Natural killer cell treated with Interleukin-12 subunit alpha and Interleukin-12 subunit beta and Interleukin-15 and Interleukin-18, amount 100 ng/mL, for 72 hours (primary cell): ENCODE measurements at regions not wholly inside any gene's neighbourhood (a gene's known extent, or its start where the extent isn't known, plus 50 kb on each side); places are given as distances from the start of the nearest gene placed in this dataset.
A peak's percentile ranks its signal among the peaks of the same experiment; 100 is the strongest.

Experiments
- ATAC-seq, 2 donors: fragments of 150-1000 bp; cut with Tn5 transposase in 1 of 2; sonication (Bioruptor Pico), chemical (Tn5 transposase) in 1 of 2; 2 replicates each; pipeline ENCODE4 v1.10.0; 2021
- DNase-seq: peaks from one replicate; pipeline ENCODE4 v3.0.0; 2022; ENCODE audit warnings: low spot score
- H3K27ac Mint-ChIP-seq, 2 donors: 1 replicate in 1 of 2; 2 replicates in 1 of 2; pipeline ENCODE4 v1.8.0; 2022; ENCODE audit warnings: mixed read lengths in 2 of 2, mild to moderate bottlenecking in 1 of 2, moderate library complexity in 1 of 2
- H3K27me3 Mint-ChIP-seq, 2 donors: 1 replicate in 1 of 2; 2 replicates in 1 of 2; pipeline ENCODE4 v1.8.0; 2022; ENCODE audit warnings: mixed read lengths in 2 of 2
- H3K36me3 Mint-ChIP-seq: one replicate; pipeline ENCODE4 v1.8.0; 2022; ENCODE audit warnings: mixed read lengths
- H3K4me1 Mint-ChIP-seq, 2 donors: 1 replicate in 1 of 2; 2 replicates in 1 of 2; pipeline ENCODE4 v1.8.0; 2022; ENCODE audit warnings: low read depth in 2 of 2, mixed read lengths in 2 of 2, mild to moderate bottlenecking in 1 of 2
- H3K4me3 Mint-ChIP-seq: one replicate; pipeline ENCODE4 v1.8.0; 2022; ENCODE audit warnings: mixed read lengths
- H3K9me3 Mint-ChIP-seq: 2 replicates; pipeline ENCODE4 v1.8.0; 2022; ENCODE audit warnings: mixed read lengths

- H3K36me3 Mint-ChIP-seq: no peaks in the 10 kb centered on the region
- H3K4me3 Mint-ChIP-seq: no peak overlapping the region
- H3K27me3 Mint-ChIP-seq: peaks cover 0 to 3% of the 10 kb centered on the region in 2 donors
- ATAC-seq: no peak
- peaks cover 8% of the 10 kb centered on the region for H3K9me3 Mint-ChIP-seq
- no peak overlapping the region for H3K27ac Mint-ChIP-seq
- no peak for DNase-seq
- H3K4me1 Mint-ChIP-seq: peaks cover 10 to 12% of the 10 kb centered on the region in 2 donors
Observed at GRCh38 chr22:48954781-48955311, 872.8 kb downstream of the BRD1 start.

- Mint-ChIP-seq H3K36me3 (no peaks in the 10 kb centered on the region), H3K9me3 (peaks cover 8% of the 10 kb centered on the region), H3K27ac (no peak overlapping the region), H3K4me1 (peaks cover 10 to 12% of the 10 kb centered on the region in 2 donors), H3K27me3 (peaks cover 0 to 3% of the 10 kb centered on the region in 2 donors), H3K4me3 (no peak overlapping the region)
- ATAC-seq (no peak), DNase-seq (no peak)
Observed at GRCh38 chr22:48953830-48954229, 873.8 kb downstream of the BRD1 start.

GRCh38 chr22:48953103-48953720 lies 874.5 kb downstream of the BRD1 start:
- peaks cover 0 to under 1% of the 10 kb centered on the region in 2 donors for H3K27me3 Mint-ChIP-seq
- no peak overlapping the region for H3K4me3 Mint-ChIP-seq
- peaks cover 10 to 12% of the 10 kb centered on the region in 2 donors for H3K4me1 Mint-ChIP-seq
- peaks cover 8% of the 10 kb centered on the region for H3K9me3 Mint-ChIP-seq
- H3K27ac Mint-ChIP-seq: no peak overlapping the region
- ATAC-seq (no peak), DNase-seq (no peak)
- H3K36me3 Mint-ChIP-seq: no peaks in the 10 kb centered on the region

GRCh38 chr22:48952256-48953102 lies 875.2 kb downstream of the BRD1 start:
- ATAC-seq: no peak
- Mint-ChIP-seq H3K27ac (no peak overlapping the region), H3K9me3 (peaks cover 8% of the 10 kb centered on the region), H3K36me3 (no peaks in the 10 kb centered on the region), H3K4me1 (peaks cover 10 to 12% of the 10 kb centered on the region in 2 donors), H3K4me3 (no peak overlapping the region), H3K27me3 (no peaks in the 10 kb centered on the region)
- DNase-seq: no peak

- H3K27me3 Mint-ChIP-seq: no peaks in the 10 kb centered on the region
- peaks cover 6 to 8% of the 10 kb centered on the region in 2 donors for H3K4me1 Mint-ChIP-seq
- H3K36me3 Mint-ChIP-seq: no peaks in the 10 kb centered on the region
- DNase-seq (no peak), ATAC-seq (no peak)
- no peak overlapping the region for H3K27ac Mint-ChIP-seq
- H3K9me3 Mint-ChIP-seq: peaks cover 5% of the 10 kb centered on the region
- H3K4me3 Mint-ChIP-seq: no peak overlapping the region
Observed at GRCh38 chr22:48951836-48952235, 875.8 kb downstream of the BRD1 start.

- Mint-ChIP-seq H3K4me1 (no peaks in the 10 kb centered on the region), H3K36me3 (no peaks in the 10 kb centered on the region), H3K27ac (no peak overlapping the region), H3K4me3 (no peak overlapping the region), H3K27me3 (no peaks in the 10 kb centered on the region), H3K9me3 (no peaks in the 10 kb centered on the region)
- ATAC-seq: no peak
- DNase-seq: no peak
Observed at GRCh38 chr22:48950151-48950915, 877.3 kb downstream of the BRD1 start.

- H3K9me3 Mint-ChIP-seq: no peaks in the 10 kb centered on the region
- H3K27me3 Mint-ChIP-seq: no peaks in the 10 kb centered on the region
- DNase-seq (no peak), ATAC-seq (no peak)
- H3K4me3 Mint-ChIP-seq: no peak overlapping the region
- H3K36me3 Mint-ChIP-seq: no peaks in the 10 kb centered on the region
- H3K4me1 Mint-ChIP-seq: no peaks in the 10 kb centered on the region
- no peak overlapping the region for H3K27ac Mint-ChIP-seq
Observed at GRCh38 chr22:48949375-48950149, 878.1 kb downstream of the BRD1 start.

GRCh38 chr22:48948575-48949170 lies 879.0 kb downstream of the BRD1 start:
- ATAC-seq: no peak
- no peaks in the 10 kb centered on the region for H3K36me3 Mint-ChIP-seq

GRCh38 chr22:48947636-48948035 lies 880.0 kb downstream of the BRD1 start:
- Mint-ChIP-seq H3K36me3 (no peaks in the 10 kb centered on the region), H3K27me3 (no peaks in the 10 kb centered on the region), H3K9me3 (no peaks in the 10 kb centered on the region), H3K27ac (no peak overlapping the region), H3K4me1 (no peaks in the 10 kb centered on the region), H3K4me3 (no peak overlapping the region)
- DNase-seq (no peak), ATAC-seq (no peak)

More at GRCh38 chr22:48948575-48949170, 879.0 kb downstream of the BRD1 start:
- Mint-ChIP-seq H3K27ac (no peak overlapping the region), H3K9me3 (no peaks in the 10 kb centered on the region), H3K4me3 (no peak overlapping the region), H3K27me3 (no peaks in the 10 kb centered on the region), H3K4me1 (no peaks in the 10 kb centered on the region)
- DNase-seq: no peak

GRCh38 chr22:48945621-48946458 lies 881.8 kb downstream of the BRD1 start:
- no peaks in the 10 kb centered on the region for H3K9me3 Mint-ChIP-seq
- no peak overlapping the region for H3K27ac Mint-ChIP-seq
- no peak for DNase-seq
- H3K4me1 Mint-ChIP-seq: no peaks in the 10 kb centered on the region
- H3K36me3 Mint-ChIP-seq: no peaks in the 10 kb centered on the region
- no peak overlapping the region for H3K4me3 Mint-ChIP-seq
- ATAC-seq: peak in 1 of 2 donors; percentile 28
- no peaks in the 10 kb centered on the region for H3K27me3 Mint-ChIP-seq

- Mint-ChIP-seq H3K27me3 (no peaks in the 10 kb centered on the region), H3K4me1 (no peaks in the 10 kb centered on the region), H3K36me3 (no peaks in the 10 kb centered on the region), H3K27ac (no peak overlapping the region), H3K9me3 (no peaks in the 10 kb centered on the region), H3K4me3 (no peak overlapping the region)
- ATAC-seq: no peak
- no peak for DNase-seq
Observed at GRCh38 chr22:48944751-48945620, 882.7 kb downstream of the BRD1 start.

GRCh38 chr22:48944433-48944750 lies 883.3 kb downstream of the BRD1 start:
- no peak overlapping the region for H3K27ac Mint-ChIP-seq
- ATAC-seq (no peak), DNase-seq (no peak)
- no peaks in the 10 kb centered on the region for H3K4me1 Mint-ChIP-seq
- no peaks in the 10 kb centered on the region for H3K9me3 Mint-ChIP-seq
- no peaks in the 10 kb centered on the region for H3K27me3 Mint-ChIP-seq
- no peaks in the 10 kb centered on the region for H3K36me3 Mint-ChIP-seq
- H3K4me3 Mint-ChIP-seq: no peak overlapping the region
